Neural cell (in vitro differentiated cells): ENCODE measurements at regions not wholly inside any gene's neighbourhood (a gene's known extent, or its start where the extent isn't known, plus 50 kb on each side); places are given as distances from the start of the nearest gene placed in this dataset.

Source experiments
- EP300 ChIP-seq: fragments of 450-650 bp; conservative IDR thresholded peaks from 2 replicates; pipeline ENCODE4 v1.6.1; 2014; ENCODE audit warnings: antibody characterized with exemption, mild to moderate bottlenecking, moderate library complexity; ENCODE audit not compliant: poor library complexity, severe bottlenecking
- EZH2 ChIP-seq: fragments of 200-600, 300-800 bp; shearing (Covaris generic), sonication (generic); IDR thresholded peaks from 2 replicates; pipeline ENCODE4 v1.6.1; 2014; ENCODE audit warnings: antibody characterized with exemption, low read length, borderline replicate concordance, mild to moderate bottlenecking; ENCODE audit not compliant: insufficient read depth, poor library complexity, severe bottlenecking
- MXI1 ChIP-seq: fragments of 450-650 bp; conservative IDR thresholded peaks from 2 replicates; pipeline ENCODE4 v1.6.1; 2014; ENCODE audit warnings: antibody characterized with exemption, mild to moderate bottlenecking; ENCODE audit not compliant: poor library complexity, severe bottlenecking
- POLR2AphosphoS5 ChIP-seq: IDR thresholded peaks from 2 replicates; pipeline ENCODE4 v1.6.1; 2012
- SMC3 ChIP-seq: fragments of 450-650 bp; conservative IDR thresholded peaks from 2 replicates; pipeline ENCODE4 v1.6.1; 2014; ENCODE audit warnings: antibody characterized with exemption, mild to moderate bottlenecking, moderate library complexity; ENCODE audit not compliant: poor library complexity
- TAF1 ChIP-seq: IDR thresholded peaks from 2 replicates; pipeline ENCODE4 v1.6.1; 2012; ENCODE audit warnings: low read depth
- TF ChIP-seq, protein P1 (sequence below): fragments of 450-650 bp; IDR thresholded peaks from 2 replicates; pipeline ENCODE4 v1.5.1; 2014; ENCODE audit warnings: antibody characterized with exemption, mild to moderate bottlenecking, moderate library complexity; ENCODE audit not compliant: poor library complexity, severe bottlenecking

DNA sequence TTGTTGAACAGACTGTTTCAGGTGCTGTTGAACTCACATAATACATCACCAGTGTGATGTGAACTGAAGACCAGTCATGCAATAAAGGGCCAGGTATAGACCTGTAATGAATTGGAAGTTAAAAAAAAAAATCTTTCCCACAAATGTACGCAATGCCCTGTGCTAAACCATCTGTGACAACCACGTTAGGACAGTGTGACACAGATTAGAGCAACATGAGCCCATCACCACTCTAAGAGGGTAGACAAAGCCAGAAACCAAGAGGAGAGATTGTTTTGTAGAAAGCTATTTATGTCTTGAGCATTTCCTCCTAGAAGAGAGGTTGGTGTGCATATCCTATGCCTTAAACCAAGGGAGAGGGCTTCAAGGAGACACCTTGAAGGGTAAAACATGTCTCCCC lies 77.0 kb upstream of the BEND6 start:
- TF ChIP-seq EZH2 (no peak), POLR2AphosphoS5 (no peak), SMC3 (no peak), TAF1 (no peak), MXI1 (no peak), EP300 (no peak)
- TF ChIP-seq, protein P1, sequence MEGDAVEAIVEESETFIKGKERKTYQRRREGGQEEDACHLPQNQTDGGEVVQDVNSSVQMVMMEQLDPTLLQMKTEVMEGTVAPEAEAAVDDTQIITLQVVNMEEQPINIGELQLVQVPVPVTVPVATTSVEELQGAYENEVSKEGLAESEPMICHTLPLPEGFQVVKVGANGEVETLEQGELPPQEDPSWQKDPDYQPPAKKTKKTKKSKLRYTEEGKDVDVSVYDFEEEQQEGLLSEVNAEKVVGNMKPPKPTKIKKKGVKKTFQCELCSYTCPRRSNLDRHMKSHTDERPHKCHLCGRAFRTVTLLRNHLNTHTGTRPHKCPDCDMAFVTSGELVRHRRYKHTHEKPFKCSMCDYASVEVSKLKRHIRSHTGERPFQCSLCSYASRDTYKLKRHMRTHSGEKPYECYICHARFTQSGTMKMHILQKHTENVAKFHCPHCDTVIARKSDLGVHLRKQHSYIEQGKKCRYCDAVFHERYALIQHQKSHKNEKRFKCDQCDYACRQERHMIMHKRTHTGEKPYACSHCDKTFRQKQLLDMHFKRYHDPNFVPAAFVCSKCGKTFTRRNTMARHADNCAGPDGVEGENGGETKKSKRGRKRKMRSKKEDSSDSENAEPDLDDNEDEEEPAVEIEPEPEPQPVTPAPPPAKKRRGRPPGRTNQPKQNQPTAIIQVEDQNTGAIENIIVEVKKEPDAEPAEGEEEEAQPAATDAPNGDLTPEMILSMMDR, result no peak
